ENCODE measurements at regions not wholly inside any gene's neighbourhood (a gene's known extent, or its start where the extent isn't known, plus 50 kb on each side); places are given as distances from the start of the nearest gene placed in this dataset.

DNA sequence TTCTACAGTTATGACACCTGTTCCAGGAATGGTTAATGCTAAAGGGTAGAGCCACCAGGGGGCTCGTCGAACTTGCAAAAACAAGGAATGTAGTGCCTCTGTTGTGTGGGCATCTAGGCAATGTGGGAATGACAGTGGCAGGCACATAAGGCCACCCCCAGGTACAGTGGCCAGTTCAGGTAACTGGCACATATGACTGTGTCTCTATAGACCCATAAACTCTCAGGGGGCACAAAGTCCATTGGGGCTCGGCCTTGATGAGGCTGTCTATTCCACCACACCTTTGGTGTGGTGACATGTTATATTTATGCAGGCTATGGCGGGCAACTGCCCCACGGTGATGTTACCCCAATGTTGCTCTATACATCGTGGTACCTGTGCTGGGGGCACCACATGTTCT is 59.6 kb upstream of the FAM120A start:
- TF ChIP-seq, protein P1, sequence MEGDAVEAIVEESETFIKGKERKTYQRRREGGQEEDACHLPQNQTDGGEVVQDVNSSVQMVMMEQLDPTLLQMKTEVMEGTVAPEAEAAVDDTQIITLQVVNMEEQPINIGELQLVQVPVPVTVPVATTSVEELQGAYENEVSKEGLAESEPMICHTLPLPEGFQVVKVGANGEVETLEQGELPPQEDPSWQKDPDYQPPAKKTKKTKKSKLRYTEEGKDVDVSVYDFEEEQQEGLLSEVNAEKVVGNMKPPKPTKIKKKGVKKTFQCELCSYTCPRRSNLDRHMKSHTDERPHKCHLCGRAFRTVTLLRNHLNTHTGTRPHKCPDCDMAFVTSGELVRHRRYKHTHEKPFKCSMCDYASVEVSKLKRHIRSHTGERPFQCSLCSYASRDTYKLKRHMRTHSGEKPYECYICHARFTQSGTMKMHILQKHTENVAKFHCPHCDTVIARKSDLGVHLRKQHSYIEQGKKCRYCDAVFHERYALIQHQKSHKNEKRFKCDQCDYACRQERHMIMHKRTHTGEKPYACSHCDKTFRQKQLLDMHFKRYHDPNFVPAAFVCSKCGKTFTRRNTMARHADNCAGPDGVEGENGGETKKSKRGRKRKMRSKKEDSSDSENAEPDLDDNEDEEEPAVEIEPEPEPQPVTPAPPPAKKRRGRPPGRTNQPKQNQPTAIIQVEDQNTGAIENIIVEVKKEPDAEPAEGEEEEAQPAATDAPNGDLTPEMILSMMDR (IDR thresholded peaks at IDR 0.05; ENCODE audit: borderline replicate concordance, insufficient read depth, low read depth, low read length): 0 out of 2 replicates have a peak, but pooled peaks have one; percentile 6
- no peak overlapping the region for H3K4me3 ChIP-seq (ENCODE audit: low read depth, low read length)

DNA sequence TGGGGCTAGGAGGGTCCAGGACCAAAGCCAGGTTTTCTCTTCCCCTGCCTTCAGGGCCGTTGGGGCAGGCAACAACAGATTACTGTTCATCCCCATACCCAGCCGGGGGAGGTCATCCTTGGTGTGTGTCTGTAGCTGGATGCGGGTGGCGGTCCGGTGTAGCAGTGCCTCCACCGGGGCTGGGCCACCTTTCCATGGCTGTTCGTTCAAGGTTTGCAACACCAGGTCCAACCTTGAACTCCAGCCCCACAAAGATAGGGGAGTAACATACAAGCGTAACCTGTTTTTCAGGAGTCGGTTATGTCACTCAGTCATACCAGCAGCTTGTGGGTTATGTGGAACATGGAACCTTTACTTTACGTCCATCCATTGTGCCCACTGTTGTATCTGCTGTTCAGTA is 58.5 kb upstream of the FAM120A start:
- H3K4me3 ChIP-seq (ENCODE audit: low read depth, low read length): no peak overlapping the region
- TF ChIP-seq, protein P1 (IDR thresholded peaks at IDR 0.05; ENCODE audit: borderline replicate concordance, insufficient read depth, low read depth, low read length): no peak
